ENCODE measurements at regions not wholly inside any gene's neighbourhood (a gene's known extent, or its start where the extent isn't known, plus 50 kb on each side); places are given as distances from the start of the nearest gene placed in this dataset.

- no peak for TF ChIP-seq CTCF (IDR thresholded peaks at IDR 0.05; ENCODE audit: low read length)
- TF ChIP-seq EZH2 (IDR thresholded peaks at IDR 0.05; ENCODE audit: borderline replicate concordance, low read length): no peak
Measured at GRCh38 chr4:154954117-154954516, 173.0 kb downstream of the RBM46 start.
